Right atrium auricular region (tissue), 2 donors: ENCODE measurements at regions not wholly inside any gene's neighbourhood (a gene's known extent, or its start where the extent isn't known, plus 50 kb on each side); places are given as distances from the start of the nearest gene placed in this dataset.
A peak's percentile ranks its signal among the peaks of the same experiment; 100 is the strongest.

Experiments
- DNase-seq: peaks from one replicate; pipeline ENCODE4 v3.0.0-alpha.2; 2019; ENCODE audit warnings: low spot score
- H3K27ac ChIP-seq, 2 donors: fragments of 200-600 bp; sonication (generic); 1 replicate in 1 of 2; 2 replicates in 1 of 2; pipeline ENCODE4 v1.5.1; 2016 to 2019
- H3K27me3 ChIP-seq, 2 donors: fragments of 200-600 bp; sonication (generic); one replicate each; pipeline versions ENCODE4 v1.5.1 to v1.6.0; 2017 to 2019
- H3K36me3 ChIP-seq: fragments of 200-600 bp; sonication (generic); one replicate; pipeline ENCODE4 v1.5.1; 2016
- H3K4me1 ChIP-seq, 2 donors: fragments of 200-600 bp; sonication (generic); one replicate each; pipeline versions ENCODE4 v1.5.1 to v1.6.0; 2017 to 2019
- H3K4me3 ChIP-seq, 2 donors: fragments of 200-600 bp; sonication (generic); 1 replicate in 1 of 2; 2 replicates in 1 of 2; pipeline ENCODE4 v1.5.1; 2017 to 2019; ENCODE audit warnings: mild to moderate bottlenecking in 1 of 2, moderate library complexity in 1 of 2
- H3K9me3 ChIP-seq, 2 donors: fragments of 200-600 bp; sonication (generic); one replicate each; pipeline ENCODE4 v1.5.1; 2019
- CTCF ChIP-seq, 2 donors: fragments of 200-600 bp; sonication (generic); IDR thresholded peaks; one replicate each; pipeline ENCODE4 v1.5.1; 2019; ENCODE audit warnings: antibody characterized with exemption in 2 of 2

DNA sequence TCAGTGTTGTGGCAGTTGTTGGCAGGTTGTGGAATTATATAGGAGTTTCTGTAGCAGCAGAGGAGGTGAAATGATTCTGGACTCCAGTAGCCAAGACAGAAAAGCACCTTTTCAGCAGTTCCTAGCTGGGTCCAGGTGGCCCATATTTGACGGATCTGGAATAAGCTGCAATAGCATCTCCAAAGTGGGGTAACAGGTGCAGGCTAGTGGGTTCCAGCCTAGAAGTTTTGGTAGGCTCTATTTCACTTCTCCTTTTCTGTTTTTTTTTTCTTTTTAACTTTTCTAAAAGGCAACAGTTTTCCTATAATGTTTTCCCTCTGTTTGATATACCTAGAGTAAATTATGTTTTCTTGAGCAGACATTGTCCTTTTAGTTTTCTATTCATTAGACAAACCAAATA lies 392.5 kb downstream of the C4orf33 start:
- H3K4me1 ChIP-seq, result no peaks in the 10 kb centered on the region
- H3K27ac ChIP-seq, result no peak overlapping the region
- no peaks in the 10 kb centered on the region for H3K9me3 ChIP-seq
- no peaks in the 10 kb centered on the region for H3K36me3 ChIP-seq
- DNase-seq, result no peak
- H3K27me3 ChIP-seq, result no peaks in the 10 kb centered on the region
- no peak for TF ChIP-seq CTCF (IDR thresholded peaks at IDR 0.05)
- no peak overlapping the region for H3K4me3 ChIP-seq

- H3K27me3 ChIP-seq, result no peaks in the 10 kb centered on the region
- no peak overlapping the region for H3K27ac ChIP-seq
- H3K4me3 ChIP-seq, result no peak overlapping the region
- no peaks in the 10 kb centered on the region for H3K4me1 ChIP-seq
- no peak for DNase-seq
- no peaks in the 10 kb centered on the region for H3K36me3 ChIP-seq
- no peak for TF ChIP-seq CTCF (IDR thresholded peaks at IDR 0.05)
- no peaks in the 10 kb centered on the region for H3K9me3 ChIP-seq
Observed at GRCh38 chr4:129490516-129490915, 394.6 kb downstream of the C4orf33 start.

- TF ChIP-seq CTCF (IDR thresholded peaks at IDR 0.05), result no peak
- H3K36me3 ChIP-seq, result no peaks in the 10 kb centered on the region
- H3K27me3 ChIP-seq, result no peaks in the 10 kb centered on the region
- DNase-seq, result no peak
- no peak overlapping the region for H3K4me3 ChIP-seq
- H3K4me1 ChIP-seq, result no peaks in the 10 kb centered on the region
- no peak overlapping the region for H3K27ac ChIP-seq
- no peaks in the 10 kb centered on the region for H3K9me3 ChIP-seq
Observed at GRCh38 chr4:129498626-129499025, 402.7 kb downstream of the C4orf33 start.

GRCh38 chr4:129514852-129515251 lies 418.9 kb downstream of the C4orf33 start:
- no peaks in the 10 kb centered on the region for H3K9me3 ChIP-seq
- no peaks in the 10 kb centered on the region for H3K36me3 ChIP-seq
- TF ChIP-seq CTCF (IDR thresholded peaks at IDR 0.05), result no peak
- H3K4me3 ChIP-seq, result no peak overlapping the region
- H3K27me3 ChIP-seq, result no peaks in the 10 kb centered on the region
- no peaks in the 10 kb centered on the region for H3K4me1 ChIP-seq
- DNase-seq, result no peak
- H3K27ac ChIP-seq, result no peak overlapping the region

DNA sequence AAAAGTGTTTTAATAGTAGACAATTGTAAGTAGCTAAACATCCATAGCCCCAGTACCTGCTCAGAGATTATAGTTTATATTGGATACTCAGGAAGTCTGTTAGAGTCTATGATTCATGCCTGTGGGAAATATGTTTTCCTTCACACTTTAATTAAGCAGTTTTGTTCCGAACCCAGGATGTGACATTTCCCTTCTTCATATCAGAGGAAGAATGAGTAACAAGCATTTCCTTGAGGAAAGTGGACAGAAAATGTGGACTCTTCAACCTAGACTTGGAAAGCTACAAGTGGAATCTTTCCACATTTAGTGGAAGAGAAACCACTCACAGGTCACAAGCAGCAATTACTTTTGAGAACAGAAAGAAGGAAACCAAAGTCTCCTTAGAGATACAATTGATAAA lies 419.4 kb downstream of the C4orf33 start:
- H3K27ac ChIP-seq, result no peak overlapping the region
- no peak for DNase-seq
- no peak for TF ChIP-seq CTCF (IDR thresholded peaks at IDR 0.05)

GRCh38 chr4:129526812-129527211 lies 430.9 kb downstream of the C4orf33 start:
- H3K4me1 ChIP-seq, result no peaks in the 10 kb centered on the region
- H3K27ac ChIP-seq, result no peak overlapping the region
- no peaks in the 10 kb centered on the region for H3K36me3 ChIP-seq
- H3K27me3 ChIP-seq, result no peaks in the 10 kb centered on the region
- DNase-seq, result no peak
- no peak overlapping the region for H3K4me3 ChIP-seq
- H3K9me3 ChIP-seq, result no peaks in the 10 kb centered on the region
- TF ChIP-seq CTCF (IDR thresholded peaks at IDR 0.05), result peak in 1 of 2 donors; percentile 58

More for the DNA sequence above, 419.4 kb downstream of the C4orf33 start:
- Histone ChIP-seq H3K36me3 (no peaks in the 10 kb centered on the region), H3K9me3 (no peaks in the 10 kb centered on the region), H3K4me1 (no peaks in the 10 kb centered on the region), H3K27me3 (no peaks in the 10 kb centered on the region), H3K4me3 (no peak overlapping the region)
